HG02943 (cell line): ENCODE measurements at regions not wholly inside any gene's neighbourhood (a gene's known extent, or its start where the extent isn't known, plus 50 kb on each side); places are given as distances from the start of the nearest gene placed in this dataset.
"Not testable (repeated sequence)": the region's sequence is repeated elsewhere in the genome, so short reads cannot be mapped to it uniquely, and the experiment has no call there.

ENCODE experiments used
- ATAC-seq: cut with Tn5 transposase; IDR thresholded peaks from one replicate; pipeline ENCODE4 v1.9.1; 2021; ENCODE audit warnings: mild to moderate bottlenecking, low read depth, moderate library complexity; ENCODE audit not compliant: unreplicated experiment

- ATAC-seq, result peak; percentile 98
Measured at GRCh38 chr4:170259631-170260153, 169.9 kb upstream of the AADAT start.

- ATAC-seq, result no peak
Measured at GRCh38 chr4:170256807-170257206, 167.1 kb upstream of the AADAT start.

GRCh38 chr4:170248576-170248975 lies 158.8 kb upstream of the AADAT start:
- no peak for ATAC-seq

- no peak for ATAC-seq
Measured at GRCh38 chr4:170248029-170248428, 158.3 kb upstream of the AADAT start.

- ATAC-seq, result no peak
Measured at GRCh38 chr4:170247596-170247995, 157.8 kb upstream of the AADAT start.

GRCh38 chr4:170243662-170244288 lies 154.0 kb upstream of the AADAT start:
- no peak for ATAC-seq

- no peak for ATAC-seq
Measured at GRCh38 chr4:170242471-170242870, 152.7 kb upstream of the AADAT start.

GRCh38 chr4:170234800-170235199 lies 145.0 kb upstream of the AADAT start:
- no peak for ATAC-seq

GRCh38 chr4:170231377-170231776 lies 141.6 kb upstream of the AADAT start:
- ATAC-seq, result no peak

GRCh38 chr4:170230242-170230641 lies 140.5 kb upstream of the AADAT start:
- ATAC-seq, result no peak

GRCh38 chr4:170229006-170229405 lies 139.2 kb upstream of the AADAT start:
- ATAC-seq, result no peak

GRCh38 chr4:170227928-170228327 lies 138.2 kb upstream of the AADAT start:
- ATAC-seq, result no peak

GRCh38 chr4:170226288-170226687 lies 136.5 kb upstream of the AADAT start:
- no peak for ATAC-seq

GRCh38 chr4:170214731-170215130 lies 125.0 kb upstream of the AADAT start:
- ATAC-seq, result no peak

- ATAC-seq, result no peak
Measured at GRCh38 chr4:170214101-170214500, 124.3 kb upstream of the AADAT start.

- ATAC-seq, result no peak
Measured at GRCh38 chr4:170202721-170203120, 113.0 kb upstream of the AADAT start.

- no peak for ATAC-seq
Measured at GRCh38 chr4:170198747-170199146, 109.0 kb upstream of the AADAT start.

GRCh38 chr4:170194794-170195193 lies 105.0 kb upstream of the AADAT start:
- not testable (repeated sequence) for ATAC-seq

GRCh38 chr4:170193496-170193895 lies 103.7 kb upstream of the AADAT start:
- no peak for ATAC-seq

- no peak for ATAC-seq
Measured at GRCh38 chr4:170190265-170190664, 100.5 kb upstream of the AADAT start.

GRCh38 chr4:170170861-170171260 lies 81.1 kb upstream of the AADAT start:
- no peak for ATAC-seq

- no peak for ATAC-seq
Measured at GRCh38 chr4:170169699-170170098, 79.9 kb upstream of the AADAT start.

GRCh38 chr4:170167678-170168077 lies 77.9 kb upstream of the AADAT start:
- no peak for ATAC-seq
